Breast epithelium (tissue), 4 donors: ENCODE measurements at regions not wholly inside any gene's neighbourhood (a gene's known extent, or its start where the extent isn't known, plus 50 kb on each side); places are given as distances from the start of the nearest gene placed in this dataset.

ENCODE experiments used
- DNase-seq, 2 donors: peaks; one replicate each; pipeline ENCODE4 v3.0.0-alpha.2; 2019; ENCODE audit warnings: low spot score in 2 of 2
- H3K27ac ChIP-seq, 2 donors: fragments of 200-600 bp; sonication (generic) in 1 of 2; one replicate each; pipeline ENCODE4 v1.5.1; 2016 to 2019; ENCODE audit warnings: mild to moderate bottlenecking in 1 of 2
- H3K27me3 ChIP-seq, 2 donors: fragments of 200-600 bp; sonication (generic) in 1 of 2; one replicate each; pipeline versions ENCODE4 v1.5.1 to v1.6.0; 2017 to 2019; ENCODE audit warnings: control low read depth in 1 of 2, mild to moderate bottlenecking in 1 of 2
- H3K36me3 ChIP-seq: fragments of 200-600 bp; one replicate; pipeline ENCODE4 v1.5.1; 2019
- H3K4me1 ChIP-seq, 2 donors: fragments of 200-600 bp; sonication (generic); one replicate each; pipeline ENCODE4 v1.5.1; 2016 to 2019; ENCODE audit warnings: control low read depth in 1 of 2
- H3K4me3 ChIP-seq, 3 donors: fragments of 200-600 bp; sonication (generic); 1 replicate in 2 of 3; 2 replicates in 1 of 3; pipeline ENCODE4 v1.5.1; 2016 to 2019; ENCODE audit warnings: mild to moderate bottlenecking in 3 of 3, moderate library complexity in 2 of 3
- H3K9me3 ChIP-seq, 2 donors: fragments of 200-600 bp; sonication (generic) in 1 of 2; one replicate each; pipeline ENCODE4 v1.5.1; 2016 to 2019; ENCODE audit warnings: control low read depth in 1 of 2
- CTCF ChIP-seq, 3 donors: fragments of 450-650 bp; IDR thresholded peaks; one replicate each; pipeline ENCODE4 v1.5.1; 2016 to 2017; ENCODE audit warnings: antibody characterized with exemption in 3 of 3, mild to moderate bottlenecking in 3 of 3, moderate library complexity in 3 of 3
- POLR2A ChIP-seq: fragments of 450-650 bp; IDR thresholded peaks from one replicate; pipeline ENCODE4 v1.6.1; 2016; ENCODE audit warnings: antibody characterized with exemption, mild to moderate bottlenecking, moderate library complexity
- POLR2AphosphoS5 ChIP-seq, 3 donors: sonication (generic); formaldehyde crosslinking; IDR thresholded peaks; one replicate each; pipeline ENCODE4 v1.6.1; 2017; ENCODE audit warnings: antibody characterized with exemption in 3 of 3
- intact Hi-C: fragments of 100-400 bp; cut with DNase I; formaldehyde crosslinking; loops from one replicate; pipeline ENCODE4 v1.15.1; 2023; ENCODE audit warnings: low total_unique reads

GRCh38 chr5:10825897-10826644 lies 65.0 kb upstream of the DAP start:
- H3K36me3 ChIP-seq, result no peaks in the 10 kb centered on the region
- intact Hi-C loops, result no loop called here

GRCh38 chr5:10812218-10812617 lies 51.2 kb upstream of the DAP start:
- DNase-seq, result no peak
- intact Hi-C loops, result no loop called here

More at GRCh38 chr5:10825897-10826644, 65.0 kb upstream of the DAP start:
- no peak for DNase-seq
- TF ChIP-seq POLR2A, result no peak
- no peak for TF ChIP-seq CTCF (IDR thresholded peaks at IDR 0.05)
- no peak for TF ChIP-seq POLR2AphosphoS5 (IDR thresholded peaks at IDR 0.05)
- no peaks in the 10 kb centered on the region for H3K9me3 ChIP-seq
- H3K27ac ChIP-seq, result no peak overlapping the region
- H3K4me3 ChIP-seq, result no peak overlapping the region
- no peaks in the 10 kb centered on the region for H3K4me1 ChIP-seq
- H3K27me3 ChIP-seq, result no peaks in the 10 kb centered on the region

More at GRCh38 chr5:10812218-10812617, 51.2 kb upstream of the DAP start:
- Histone ChIP-seq H3K36me3 (no peaks in the 10 kb centered on the region), H3K9me3 (no peaks in the 10 kb centered on the region), H3K4me3 (no peak overlapping the region), H3K27me3 (no peaks in the 10 kb centered on the region), H3K27ac (no peak overlapping the region), H3K4me1 (no peaks in the 10 kb centered on the region)
- TF ChIP-seq POLR2AphosphoS5 (IDR thresholded peaks at IDR 0.05), result no peak
